GM18498 (cell line): ENCODE measurements at regions not wholly inside any gene's neighbourhood (a gene's known extent, or its start where the extent isn't known, plus 50 kb on each side); places are given as distances from the start of the nearest gene placed in this dataset.

ENCODE experiments used
- ATAC-seq: cut with Tn5 transposase; IDR thresholded peaks from one replicate; pipeline ENCODE4 v1.9.1; 2021; ENCODE audit warnings: mild to moderate bottlenecking, moderate library complexity; ENCODE audit not compliant: unreplicated experiment

DNA sequence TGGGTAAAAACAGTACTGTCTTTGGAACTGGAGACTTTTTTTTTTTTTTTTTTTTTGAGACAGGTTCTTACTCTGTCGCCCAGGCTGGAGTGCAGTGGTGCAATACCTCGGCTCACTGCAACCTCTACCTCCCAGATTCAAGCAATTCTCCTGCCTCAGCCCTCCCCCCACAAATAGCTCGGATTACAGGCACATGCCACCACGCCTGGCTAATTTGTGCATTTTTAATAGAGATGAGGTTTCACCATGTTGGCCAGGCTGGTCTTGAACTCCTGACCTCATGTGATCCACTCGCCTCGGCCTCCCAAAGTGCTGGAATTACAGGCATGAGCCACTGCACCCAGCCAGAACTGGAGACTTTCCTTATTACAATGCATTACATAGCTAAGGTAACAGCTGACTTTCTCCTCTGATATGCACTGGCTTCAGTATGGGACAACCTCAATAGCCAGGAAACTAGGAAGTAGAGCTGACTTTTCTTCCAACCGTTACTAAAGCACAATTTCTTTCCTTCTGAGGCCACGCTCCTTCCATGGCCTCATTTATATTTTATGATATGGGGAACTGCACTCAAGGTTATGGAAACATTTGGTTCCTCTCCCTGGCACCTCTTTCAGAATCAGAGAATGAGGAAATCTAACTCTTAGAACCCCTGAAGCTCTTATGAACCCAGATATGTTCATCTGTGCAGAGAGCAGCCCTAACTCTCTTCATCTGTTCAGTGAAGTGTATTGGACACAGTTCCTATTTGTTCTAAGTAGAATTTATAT lies 53.5 kb upstream of the FAM9B start:
- no peak for ATAC-seq

DNA sequence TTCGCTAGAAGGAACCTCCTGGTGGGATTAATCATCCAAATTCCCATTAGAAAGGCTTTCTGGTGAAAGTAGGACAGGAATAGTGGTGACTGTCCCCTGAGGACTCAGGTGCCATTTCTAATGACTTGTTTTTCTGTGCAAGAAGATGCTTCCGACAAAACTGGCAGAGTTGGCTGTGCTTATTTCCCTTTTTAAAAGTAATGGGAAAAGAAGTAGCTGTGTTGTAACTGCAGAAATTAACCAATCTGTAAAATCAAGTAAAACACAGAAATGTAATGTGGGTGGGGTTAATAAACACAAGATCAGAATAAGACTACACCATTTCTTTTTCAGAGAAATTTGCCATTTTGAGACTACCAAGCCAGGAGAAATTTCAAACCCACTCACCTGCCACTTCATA lies 55.0 kb upstream of the FAM9B start:
- no peak for ATAC-seq

DNA sequence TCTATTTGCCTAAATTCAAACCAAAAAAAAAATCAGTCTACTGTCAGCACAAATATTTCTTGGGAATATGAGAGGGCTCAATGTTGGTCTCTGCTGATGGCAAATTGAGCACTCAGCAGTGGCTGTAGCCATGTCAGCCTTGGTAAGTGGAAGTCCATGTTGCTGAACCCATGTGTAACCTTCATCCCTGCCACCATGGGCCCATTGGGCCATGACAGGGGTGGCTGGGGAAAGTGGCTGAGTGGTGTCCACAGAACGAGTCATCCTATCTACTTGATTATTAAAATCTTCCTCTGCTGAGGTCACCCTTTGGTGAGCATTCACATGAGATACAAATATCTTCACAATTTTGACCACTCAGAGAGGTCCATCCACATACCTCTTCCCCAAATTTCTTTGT lies 56.8 kb upstream of the FAM9B start:
- ATAC-seq: no peak

DNA sequence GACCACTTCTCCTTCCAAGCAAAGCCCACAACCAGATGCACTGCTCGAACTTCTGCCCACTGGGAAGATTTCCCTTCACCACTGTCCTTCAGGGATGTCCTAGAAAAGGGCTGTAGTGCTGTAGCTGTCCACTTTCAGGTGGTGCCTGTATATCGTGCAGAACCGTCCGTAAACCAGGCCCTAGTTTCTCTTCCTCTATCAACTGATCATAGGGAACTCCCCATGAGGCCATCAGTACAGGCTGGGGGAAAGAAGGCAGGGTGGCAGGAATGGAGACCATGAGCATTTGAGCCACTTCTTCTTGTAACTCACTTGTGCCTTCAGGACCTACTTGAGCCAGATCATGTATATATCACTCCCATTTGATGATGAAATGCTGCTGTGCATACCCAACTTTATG lies 57.3 kb upstream of the FAM9B start:
- no peak for ATAC-seq

DNA sequence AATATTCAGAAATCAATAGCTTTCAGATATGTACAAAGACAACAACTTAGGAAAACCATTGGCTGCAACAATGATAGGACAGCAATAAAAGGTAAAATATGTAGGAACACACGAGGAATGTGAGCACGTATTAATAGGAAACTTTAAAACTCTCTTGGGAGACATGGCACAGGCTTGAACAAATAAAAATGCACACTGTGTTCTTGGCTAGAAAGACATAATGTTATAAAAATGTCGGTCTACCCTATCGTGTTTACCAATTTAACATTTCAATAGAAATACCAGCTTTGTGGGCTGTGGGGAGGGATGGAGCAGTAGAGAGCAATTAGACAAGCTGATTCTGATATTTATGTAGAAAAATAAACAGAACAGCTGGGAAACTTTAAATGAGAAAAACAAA lies 69.0 kb upstream of the FAM9B start:
- no peak for ATAC-seq

DNA sequence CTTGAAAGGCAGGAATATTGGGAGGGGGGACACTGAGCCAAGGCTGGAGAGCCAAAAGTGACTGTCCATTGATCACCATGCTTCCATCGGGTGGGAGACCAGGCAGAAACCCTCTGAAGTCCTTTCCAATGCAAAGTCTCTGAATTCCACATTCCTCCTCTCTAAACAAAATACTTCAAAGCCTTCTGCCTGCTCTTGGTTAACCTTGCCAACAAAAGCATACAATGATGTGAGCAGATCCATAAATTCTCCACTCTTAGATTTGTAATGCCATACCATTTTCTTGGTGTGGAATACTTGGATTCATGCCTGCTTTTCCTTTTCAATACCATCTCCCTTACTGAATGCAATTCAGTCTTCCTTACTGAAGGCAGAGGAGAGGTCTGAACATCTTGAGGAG lies 74.1 kb upstream of the FAM9B start:
- no peak for ATAC-seq

DNA sequence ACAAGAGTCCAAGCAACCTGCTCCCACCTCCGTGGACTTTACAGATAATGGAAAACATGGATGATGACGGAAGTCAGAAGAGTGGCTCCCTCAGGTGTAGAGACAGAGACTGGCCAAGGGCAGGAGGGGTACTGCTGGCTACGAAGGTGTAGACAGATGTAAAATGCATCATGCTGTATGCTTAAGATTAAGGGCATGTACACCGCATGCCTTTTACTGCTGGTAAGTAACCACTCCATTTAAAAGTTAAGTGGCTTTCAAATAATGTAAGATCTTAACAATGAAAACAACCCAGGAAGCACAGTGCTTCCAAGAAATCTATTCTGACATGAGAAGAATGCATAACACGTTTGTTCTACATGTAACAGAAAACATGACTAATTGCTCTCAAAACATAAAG lies 76.9 kb upstream of the FAM9B start:
- ATAC-seq: no peak

DNA sequence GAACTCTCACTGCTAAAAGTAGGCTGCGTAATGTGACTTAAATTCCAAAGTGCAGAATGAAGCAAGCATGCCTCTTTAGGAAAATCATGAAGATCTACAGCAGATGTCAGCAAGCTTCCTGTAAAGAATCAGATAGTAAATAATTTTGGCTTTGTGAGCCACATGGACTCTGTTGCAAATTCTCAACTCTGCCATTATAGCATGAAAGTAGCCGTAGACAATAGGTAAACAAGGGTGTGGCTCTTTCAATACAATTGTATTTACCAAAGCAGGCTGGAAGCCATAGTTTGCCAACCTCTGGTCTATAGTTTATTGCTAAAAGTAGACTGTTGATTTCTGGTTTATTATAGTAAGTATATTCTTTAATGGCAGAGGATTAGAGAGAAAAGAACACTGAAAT lies 80.3 kb upstream of the FAM9B start:
- ATAC-seq: no peak

DNA sequence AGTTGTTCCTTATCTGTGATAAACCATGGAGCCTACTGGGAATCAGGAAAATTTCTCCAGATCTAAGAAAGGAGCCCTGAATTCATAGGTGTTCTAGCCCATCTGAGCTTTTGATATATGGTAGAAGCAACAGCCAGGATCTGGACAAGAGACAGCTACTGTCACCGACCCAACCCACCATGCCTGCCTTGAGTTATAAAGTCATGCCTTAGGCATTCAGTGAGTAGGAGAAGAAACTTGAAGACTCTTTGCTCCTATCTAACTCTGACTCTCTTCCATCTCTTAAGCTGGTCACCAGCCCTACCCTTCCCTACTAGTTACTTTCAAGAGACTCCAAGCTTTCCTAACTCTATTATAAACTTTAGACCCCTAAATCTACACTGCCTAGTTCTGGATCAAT lies 83.9 kb upstream of the FAM9B start:
- no peak for ATAC-seq

DNA sequence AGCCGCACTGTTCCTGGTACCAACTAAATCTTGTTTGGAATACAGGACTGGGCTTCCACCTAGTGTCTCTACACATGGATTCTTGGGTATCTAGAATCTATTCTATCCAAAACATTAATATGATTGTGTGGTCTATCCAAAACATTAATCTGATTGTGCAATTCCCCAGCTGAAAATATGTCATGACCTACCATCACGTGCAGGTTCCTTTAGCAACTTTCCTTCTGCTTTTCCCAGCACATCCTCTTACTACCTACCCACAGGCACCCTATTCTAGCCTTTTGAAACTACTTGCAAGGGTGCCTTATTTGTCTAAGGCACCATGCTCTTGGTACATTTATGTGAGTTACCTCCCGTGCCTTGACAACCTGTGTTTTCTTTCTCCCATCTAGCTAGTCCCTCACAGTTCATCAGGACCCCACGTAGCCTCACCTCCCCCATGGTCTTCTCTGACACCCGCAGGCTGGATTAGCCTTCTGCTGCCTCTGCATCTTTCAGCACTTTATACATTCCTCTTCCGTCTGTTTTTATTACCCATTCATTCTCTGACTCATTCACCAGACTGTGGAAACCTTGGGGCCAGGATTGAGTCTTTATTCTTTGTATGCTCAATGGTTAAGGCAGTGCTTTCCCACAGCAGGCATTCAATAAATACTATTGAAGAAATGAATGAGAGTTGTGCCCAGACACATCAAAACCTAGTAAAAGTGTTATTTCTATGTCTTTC lies 88.8 kb upstream of the FAM9B start:
- ATAC-seq: no peak

DNA sequence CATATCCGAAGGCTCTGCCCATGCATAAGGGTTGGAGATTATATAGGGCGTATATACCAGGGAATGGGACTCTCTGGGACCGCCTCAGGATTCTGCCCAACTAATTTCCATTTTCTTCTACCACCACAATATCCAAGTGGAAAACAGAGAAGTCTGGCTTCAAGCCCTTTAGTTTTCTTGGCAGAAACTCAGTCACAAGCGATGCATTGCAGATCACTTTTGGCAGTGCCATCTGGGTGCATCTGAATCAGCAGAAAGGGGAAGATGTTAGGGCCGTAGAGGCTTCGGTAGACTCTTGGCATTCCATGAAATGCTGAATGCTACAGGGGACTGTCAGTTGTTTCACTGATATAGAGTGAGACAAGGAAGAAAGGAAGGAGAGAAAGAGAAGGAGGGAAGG lies 94.1 kb upstream of the FAM9B start:
- ATAC-seq: no peak

DNA sequence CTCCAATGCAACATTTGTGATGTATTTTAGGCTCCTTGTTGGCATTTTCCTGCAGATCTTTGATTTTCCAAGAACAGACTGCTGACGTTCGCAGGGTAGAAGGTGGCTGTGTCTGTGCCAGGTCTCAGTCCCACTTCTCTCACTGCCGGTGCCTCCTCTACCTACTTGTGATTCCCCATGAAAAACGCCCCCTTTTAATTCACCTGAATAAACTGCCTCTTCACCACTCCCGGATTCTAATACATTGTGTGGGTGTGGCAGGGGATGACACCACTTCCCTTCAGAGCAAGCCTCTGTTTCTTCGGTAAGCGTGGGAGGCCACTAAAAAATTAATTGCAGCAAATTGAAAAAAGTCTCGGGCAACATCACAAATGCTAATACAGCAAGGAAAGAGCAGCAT lies 96.1 kb upstream of the FAM9B start:
- no peak for ATAC-seq

DNA sequence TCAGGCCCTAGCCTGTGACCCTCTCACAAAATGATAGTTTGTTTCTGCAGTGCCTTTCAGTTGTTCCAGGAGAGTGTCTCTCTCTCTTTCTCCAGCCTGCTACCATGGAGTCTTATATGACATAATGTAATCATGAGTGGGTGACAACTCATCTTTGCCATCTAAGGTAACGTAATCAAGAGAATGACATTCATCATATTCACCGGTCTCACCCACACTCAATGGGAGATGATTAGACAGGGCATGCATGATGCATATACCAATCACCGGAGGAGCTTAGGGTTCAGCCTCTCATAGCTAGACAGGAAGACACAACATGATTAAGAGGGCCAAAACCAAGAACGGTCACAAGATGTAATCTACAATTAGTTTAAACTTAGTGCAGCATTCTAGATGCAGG lies 97.1 kb upstream of the FAM9B start:
- ATAC-seq: no peak

DNA sequence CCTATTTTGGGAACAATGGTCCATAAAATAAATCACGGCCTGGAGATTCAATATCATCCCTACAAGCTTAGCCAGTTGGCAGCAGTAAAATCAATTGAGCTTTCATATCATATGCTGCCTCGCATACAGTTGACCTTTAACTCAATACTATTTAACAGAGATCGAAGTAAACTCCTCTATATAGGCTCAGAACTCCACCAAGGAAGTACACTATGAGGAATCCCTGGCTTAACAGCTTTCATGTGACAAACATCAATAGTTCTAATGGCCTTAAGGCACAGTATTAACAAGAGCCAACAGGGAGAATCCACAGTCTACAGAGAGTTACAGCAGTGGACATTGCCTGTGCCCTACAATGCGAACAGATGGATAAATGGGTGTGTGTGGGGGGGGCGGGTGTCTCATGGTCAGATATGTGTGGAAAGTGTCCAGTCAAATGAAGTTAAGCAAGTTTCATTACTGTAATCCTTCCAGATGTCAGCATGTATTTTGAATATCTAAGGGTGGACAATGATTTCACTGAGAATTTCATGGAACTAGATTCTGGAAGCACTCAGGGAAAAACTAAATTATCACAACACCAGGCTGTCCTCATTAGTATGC lies 98.2 kb upstream of the FAM9B start:
- ATAC-seq: no peak

DNA sequence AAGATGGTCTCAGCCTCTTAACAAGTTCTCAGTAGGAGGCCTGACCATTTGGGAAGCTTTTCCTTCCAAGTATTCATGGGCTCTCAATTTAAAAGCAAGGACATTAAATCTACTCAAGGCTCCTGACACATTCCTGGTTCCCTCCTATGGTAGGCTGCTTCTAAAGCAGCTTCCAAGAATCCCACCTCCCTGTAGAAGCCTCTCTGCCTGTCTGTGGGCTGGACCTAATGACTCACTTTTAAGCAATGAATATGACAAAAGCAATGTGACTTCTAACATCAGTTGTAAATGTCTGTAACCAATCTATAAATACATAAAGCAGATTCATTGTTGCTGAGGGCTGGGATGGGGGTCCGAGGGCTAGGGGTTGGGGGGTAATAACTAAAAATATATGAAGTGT lies 99.5 kb upstream of the FAM9B start:
- ATAC-seq: no peak

DNA sequence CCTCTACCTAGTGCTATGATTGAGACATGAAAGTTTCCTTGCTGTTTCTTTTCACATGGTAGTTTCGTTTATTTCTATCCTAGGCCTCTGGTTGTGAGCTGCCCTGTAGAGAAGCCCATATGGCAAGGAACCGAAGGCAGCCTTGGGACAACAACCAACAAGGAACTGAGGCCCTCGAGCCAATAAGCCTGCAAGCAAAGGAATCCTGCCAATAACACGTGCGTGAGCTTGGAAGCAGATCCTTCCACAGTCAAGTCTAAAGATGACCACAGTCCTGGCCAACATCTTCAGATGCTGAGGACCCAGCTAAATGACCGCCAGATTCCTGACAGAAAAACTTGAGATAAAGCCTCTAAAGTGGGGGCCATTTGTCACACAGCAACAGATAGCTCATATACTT lies 100.4 kb upstream of the FAM9B start:
- no peak for ATAC-seq

DNA sequence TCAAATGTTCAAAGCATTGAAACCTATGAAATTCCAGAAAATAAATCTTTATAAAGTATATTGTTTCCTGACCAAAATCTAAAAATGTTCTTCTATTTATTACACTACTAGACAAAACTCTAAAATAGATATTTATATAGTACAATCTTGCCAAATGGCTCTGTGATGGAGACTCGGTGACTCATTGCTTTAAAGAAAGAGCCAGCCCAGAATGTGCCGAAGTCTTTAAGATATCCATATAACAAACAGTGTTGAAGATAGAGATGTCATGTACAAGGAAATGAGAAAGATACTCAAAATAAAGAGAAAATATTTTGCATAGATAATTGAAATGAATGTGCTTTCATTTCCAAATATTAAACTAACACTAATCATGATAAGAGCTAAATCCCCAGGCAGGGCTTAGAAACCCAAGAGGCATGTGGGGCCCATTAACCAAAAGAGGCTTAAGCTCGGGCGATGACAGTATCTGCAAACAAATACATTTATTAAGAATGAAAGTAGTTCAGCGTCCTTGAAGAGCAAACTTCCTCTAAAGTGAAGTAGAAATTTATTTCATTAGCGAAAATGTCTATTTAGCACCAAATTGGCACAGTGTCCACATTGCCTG lies 102.1 kb upstream of the FAM9B start:
- no peak for ATAC-seq

DNA sequence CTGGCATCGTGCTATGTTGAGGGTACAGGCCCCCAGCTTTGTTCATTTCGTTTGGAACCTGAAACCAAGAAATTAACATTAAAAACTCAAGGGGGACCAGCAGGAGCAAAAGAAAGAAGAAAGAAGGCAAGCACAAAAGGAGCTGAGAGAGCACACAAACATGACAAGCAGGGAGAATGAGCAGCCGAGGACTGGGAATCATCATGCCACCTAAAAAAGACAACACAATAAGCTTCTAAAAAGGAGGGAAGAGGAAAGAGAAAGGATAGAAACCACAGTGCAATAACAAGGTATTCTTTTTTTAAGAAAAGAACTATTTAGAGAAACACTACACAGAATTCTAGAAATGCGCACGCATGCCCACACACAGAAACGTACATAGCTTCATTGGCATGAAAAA lies 103.2 kb upstream of the FAM9B start:
- ATAC-seq: no peak

DNA sequence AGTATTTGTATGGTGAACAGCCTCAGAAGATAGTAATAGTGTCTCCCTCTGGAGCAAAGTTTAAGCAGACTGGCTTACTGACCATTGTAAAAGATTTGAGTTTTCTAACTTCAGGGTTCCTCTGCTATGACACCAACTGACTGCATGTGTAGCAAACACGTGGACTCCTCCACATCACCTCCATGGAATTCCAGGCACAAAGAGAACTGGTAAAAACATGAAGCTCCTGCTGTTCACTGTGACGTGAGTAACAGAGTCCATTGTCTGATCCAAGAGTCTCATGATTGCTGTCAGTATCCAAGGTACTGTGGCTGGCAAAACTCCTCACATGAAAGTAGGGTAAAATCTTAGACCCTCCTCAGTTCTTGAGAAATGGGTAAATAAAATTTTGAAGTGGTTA lies 107.6 kb upstream of the FAM9B start:
- ATAC-seq: no peak

DNA sequence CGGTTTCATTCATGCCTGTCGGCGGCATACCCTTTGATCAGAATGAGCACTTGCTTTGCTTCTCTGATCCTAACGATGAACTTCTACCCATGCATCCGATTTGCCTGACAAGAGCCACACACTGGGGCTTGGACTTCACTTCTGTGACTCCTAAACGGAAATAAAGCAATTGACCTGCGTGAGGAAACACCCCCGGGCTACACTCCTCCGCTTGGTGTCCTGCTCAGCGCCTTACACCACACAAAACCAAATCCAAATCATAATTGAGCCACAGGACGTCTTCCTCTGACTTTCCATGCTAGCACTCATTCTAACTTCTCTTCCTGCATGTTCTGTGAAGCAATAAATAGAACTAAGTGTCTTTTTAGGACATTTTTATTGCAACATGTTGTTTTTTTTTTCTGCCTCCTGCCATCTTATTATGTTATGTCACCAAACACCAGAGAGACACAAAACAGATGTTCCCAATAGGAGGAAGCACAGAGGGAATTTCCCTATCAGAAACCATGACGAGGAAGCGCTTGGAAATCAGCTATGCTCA lies 110.8 kb upstream of the FAM9B start:
- no peak for ATAC-seq

DNA sequence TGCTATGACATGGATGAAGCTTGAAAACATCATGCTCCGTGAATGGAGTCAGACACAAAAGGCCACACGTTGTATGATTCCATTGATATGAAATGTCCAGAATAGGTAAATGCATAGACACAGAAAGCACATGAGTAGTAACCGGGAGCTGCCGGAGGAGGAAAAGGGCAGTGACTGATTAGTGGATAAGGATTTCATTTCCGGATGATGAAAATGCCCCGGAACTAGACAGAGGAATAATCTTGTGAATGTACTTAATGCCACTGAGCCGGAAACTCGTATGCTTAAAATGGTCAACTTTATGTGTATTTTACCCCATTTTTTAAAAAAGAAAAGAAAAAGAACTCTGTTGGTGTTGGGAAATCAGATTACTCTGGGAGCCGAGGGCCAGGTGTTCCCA lies 112.7 kb upstream of the FAM9B start:
- ATAC-seq: no peak

DNA sequence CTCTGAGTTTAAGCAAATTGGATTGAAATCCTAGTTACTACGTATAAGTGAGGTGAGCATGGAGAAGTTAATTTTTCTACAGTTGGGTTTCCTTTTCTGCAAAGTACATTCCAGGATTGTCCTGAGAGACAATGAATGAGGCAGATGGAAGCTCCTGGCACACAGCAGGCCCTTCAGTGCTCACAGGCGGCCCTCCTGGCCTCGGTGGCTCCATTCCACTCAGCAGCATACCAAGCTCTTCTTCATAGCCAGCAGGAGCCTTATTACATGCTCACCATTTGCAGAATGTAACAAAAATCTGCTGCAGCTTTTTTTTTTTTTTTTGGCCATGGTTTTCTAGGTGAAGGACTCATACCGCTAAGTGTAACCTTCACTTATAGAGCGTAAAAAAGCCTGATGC lies 113.2 kb upstream of the FAM9B start:
- ATAC-seq: no peak
